GM12874 (cell line): ENCODE measurements at regions not wholly inside any gene's neighbourhood (a gene's known extent, or its start where the extent isn't known, plus 50 kb on each side); places are given as distances from the start of the nearest gene placed in this dataset.

Experiments used
- TF ChIP-seq, protein P1 (sequence below): IDR thresholded peaks from 2 replicates; pipeline ENCODE4 v1.5.1; 2011; ENCODE audit warnings: low read depth, mild to moderate bottlenecking, control low read depth, low read length, moderate library complexity; ENCODE audit not compliant: insufficient read depth

DNA sequence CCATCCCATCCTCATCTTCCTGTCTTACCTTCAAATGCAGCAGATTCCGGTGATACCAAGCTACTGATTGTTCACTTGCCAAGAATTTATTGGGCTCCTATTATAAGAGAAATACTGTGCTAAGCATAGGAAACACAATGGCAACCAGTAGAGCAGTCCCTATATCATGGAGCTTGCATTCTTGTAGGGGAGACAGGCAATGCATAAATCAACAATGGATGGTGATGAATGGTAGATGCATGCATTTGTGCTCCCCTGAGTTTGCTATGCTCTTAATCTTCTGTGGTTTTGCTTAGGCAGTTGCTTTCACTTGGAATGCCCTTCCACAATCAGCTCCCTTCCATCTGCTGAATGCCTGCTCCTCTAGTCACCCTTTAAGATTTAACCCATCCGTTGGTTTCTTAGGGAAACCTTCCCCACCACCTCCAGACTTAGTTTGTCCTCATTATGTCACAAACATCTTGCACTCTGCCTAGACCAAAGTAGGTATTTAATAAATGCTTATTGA lies 200.2 kb upstream of the TOX3 start:
- TF ChIP-seq, protein P1, sequence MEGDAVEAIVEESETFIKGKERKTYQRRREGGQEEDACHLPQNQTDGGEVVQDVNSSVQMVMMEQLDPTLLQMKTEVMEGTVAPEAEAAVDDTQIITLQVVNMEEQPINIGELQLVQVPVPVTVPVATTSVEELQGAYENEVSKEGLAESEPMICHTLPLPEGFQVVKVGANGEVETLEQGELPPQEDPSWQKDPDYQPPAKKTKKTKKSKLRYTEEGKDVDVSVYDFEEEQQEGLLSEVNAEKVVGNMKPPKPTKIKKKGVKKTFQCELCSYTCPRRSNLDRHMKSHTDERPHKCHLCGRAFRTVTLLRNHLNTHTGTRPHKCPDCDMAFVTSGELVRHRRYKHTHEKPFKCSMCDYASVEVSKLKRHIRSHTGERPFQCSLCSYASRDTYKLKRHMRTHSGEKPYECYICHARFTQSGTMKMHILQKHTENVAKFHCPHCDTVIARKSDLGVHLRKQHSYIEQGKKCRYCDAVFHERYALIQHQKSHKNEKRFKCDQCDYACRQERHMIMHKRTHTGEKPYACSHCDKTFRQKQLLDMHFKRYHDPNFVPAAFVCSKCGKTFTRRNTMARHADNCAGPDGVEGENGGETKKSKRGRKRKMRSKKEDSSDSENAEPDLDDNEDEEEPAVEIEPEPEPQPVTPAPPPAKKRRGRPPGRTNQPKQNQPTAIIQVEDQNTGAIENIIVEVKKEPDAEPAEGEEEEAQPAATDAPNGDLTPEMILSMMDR = no peak

DNA sequence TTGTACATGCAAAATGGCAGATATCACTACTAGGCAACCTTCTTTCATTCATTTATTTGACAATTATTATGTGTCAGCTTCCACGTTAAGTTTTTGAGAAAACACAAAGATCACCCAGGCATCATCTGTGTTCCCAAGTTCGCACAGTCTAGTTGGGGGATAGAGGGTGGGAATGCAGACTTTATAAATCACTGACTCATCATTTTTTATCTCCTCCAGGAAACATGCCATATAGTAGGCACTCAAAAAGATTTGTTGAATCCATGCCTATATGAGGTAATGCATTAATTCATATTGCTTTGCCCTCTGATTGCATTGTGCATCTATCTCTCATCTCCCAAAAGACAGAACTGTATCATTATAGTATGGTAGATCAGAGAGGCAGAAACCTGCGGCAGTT lies 196.8 kb upstream of the TOX3 start:
- TF ChIP-seq, protein P1 = no peak

DNA sequence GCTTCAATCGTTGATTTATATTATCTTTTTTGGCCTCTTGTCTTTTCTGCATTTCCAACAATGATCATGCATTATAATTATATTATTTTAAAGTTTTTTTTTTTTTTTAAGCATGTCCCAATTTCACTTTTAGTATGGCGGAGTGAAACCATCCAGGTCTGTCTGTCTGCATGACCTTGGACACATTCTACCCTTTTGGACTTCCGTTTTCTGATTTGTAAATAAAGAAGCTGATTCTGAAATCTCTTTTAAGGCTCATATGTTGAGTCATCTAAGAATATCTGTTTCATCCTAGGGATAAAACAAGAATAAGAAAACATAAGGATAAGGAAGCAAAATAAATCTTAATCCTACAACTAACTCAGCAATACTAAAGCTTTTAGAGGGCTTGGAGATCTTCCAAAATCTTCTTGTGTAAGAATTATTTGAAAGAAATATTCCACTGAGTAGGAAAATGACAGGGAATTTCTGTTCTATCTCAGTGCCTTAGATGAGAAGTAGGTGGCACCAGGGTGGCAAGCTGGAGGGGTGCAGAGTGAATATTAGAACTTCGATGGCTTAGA lies 195.7 kb upstream of the TOX3 start:
- TF ChIP-seq, protein P1 = no peak

DNA sequence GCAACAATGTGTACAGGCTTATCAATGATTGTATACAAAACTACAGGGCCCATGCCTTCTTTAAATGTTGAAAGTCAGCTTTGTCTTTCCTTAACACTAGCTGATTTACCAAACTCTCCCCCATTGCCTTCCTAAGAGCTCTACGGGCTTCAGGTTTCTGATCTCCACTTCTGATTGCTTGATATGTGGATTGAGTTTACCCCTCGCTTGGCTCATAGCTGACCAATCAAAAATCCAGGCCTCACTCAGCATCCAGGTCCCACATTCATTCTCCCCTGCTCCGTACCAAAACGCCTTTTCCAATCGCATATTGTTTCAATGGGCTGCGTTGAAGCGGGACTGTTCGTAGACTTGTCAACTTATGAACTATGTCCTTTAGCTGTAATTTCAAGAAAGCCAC lies 195.1 kb upstream of the TOX3 start:
- TF ChIP-seq, protein P1 = no peak

DNA sequence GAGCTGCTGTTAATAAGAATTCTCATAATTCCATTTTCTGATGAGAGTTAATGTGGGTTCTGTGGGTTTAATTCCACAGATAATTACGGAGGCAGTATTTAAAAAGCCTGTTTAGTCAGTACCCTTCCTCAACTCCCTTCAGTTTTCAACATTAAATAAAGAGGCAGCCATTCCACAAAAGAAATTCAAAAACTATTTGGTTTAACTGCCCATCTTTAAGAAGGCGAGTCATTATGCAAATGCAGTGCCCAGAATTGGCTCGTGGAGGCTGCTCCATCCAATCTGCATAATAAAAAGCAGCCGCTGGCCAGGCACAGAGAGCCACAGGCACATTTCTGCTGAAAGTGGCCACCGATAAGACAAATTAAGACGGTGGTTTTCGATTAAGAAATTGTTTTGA lies 194.4 kb upstream of the TOX3 start:
- TF ChIP-seq, protein P1 = no peak

DNA sequence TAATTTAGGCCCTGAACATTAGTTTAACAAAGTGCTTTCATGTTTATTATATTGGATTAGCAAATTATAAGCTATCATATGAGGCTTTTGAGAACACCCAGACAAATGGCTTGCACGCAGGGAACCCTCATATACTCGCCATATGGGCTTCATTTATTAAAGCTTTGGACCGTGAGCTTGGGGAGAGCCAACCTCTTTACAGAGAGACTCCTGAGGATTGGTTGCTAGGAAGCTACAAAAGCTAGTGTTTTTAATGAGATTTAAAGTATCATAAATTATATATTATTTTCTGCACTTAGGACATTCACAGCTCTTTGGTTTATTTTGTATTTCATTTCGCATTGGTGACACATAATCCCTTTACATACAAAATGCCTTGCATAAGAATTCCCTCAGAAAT lies 193.8 kb upstream of the TOX3 start:
- TF ChIP-seq, protein P1 = no peak

DNA sequence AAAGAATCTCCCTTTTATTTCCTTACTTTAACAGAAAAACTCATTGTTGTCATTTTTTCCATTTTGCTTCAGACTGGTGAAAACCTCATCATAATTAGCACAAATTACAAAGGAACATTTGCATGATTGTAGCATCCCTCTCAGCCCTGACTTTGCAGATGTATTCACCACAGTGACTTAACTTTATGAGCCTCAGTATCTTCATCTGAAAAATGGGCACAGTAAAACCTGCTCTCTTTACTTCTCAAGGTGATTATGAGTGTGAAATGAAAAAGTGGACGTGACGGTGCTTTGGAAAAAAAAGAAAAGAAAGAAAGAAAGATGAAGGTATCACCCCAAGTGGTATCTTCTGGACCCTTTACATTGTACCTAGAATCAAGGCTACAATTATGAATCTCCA lies 193.4 kb upstream of the TOX3 start:
- TF ChIP-seq, protein P1 = no peak
